K562 (cell line): ENCODE measurements at regions not wholly inside any gene's neighbourhood (a gene's known extent, or its start where the extent isn't known, plus 50 kb on each side); places are given as distances from the start of the nearest gene placed in this dataset.

Experiments used
- ATAC-seq: fragments of 200-7000 bp; cut with Tn5 transposase; 3 replicates; pipeline ENCODE4 v1.9.1; 2020; ENCODE audit warnings: moderate library complexity
- BruUV-seq: library from RNA; stranded (reverse); fragments of 400-500 nt; replicated peaks from 2 replicates; lab custom pipeline; 2021; lab: Mats Ljungman, UMichigan
- CTCF ChIA-PET: fragments of 300-600 bp; formaldehyde crosslinking; extraction: SDS; loops from one replicate; lab custom pipeline; 2021; ENCODE audit warnings: low intra/inter-chr PET ratio; lab: Yijun Ruan, JAX
- POLR2A ChIA-PET: fragments of 300-600, 350-650 bp; sonication (Branson Sonifier 250); formaldehyde crosslinking; extraction: SDS; loops from one replicate; lab custom pipeline; 2021; ENCODE audit warnings: antibody characterized with exemption, inconsistent platforms; lab: Yijun Ruan, JAX
- DNase-seq, 4 experiments: peaks; one replicate each; pipeline versions ENCODE4 v3.0.0 to v3.0.0-alpha.2; 2011 to 2018; ENCODE audit warnings: low spot score in 3 of 4, mixed read lengths in 3 of 4; ENCODE audit errors: extremely low read depth in 1 of 4
- FAIRE-seq: peaks from 2 replicates; lab custom pipeline; 2011; peaks lifted over from hg19 to GRCh38; lab: Jason Lieb, UNC
- H2AFZ ChIP-seq: 2 replicates; pipeline ENCODE4 v1.6.0; 2011; ENCODE audit warnings: low read depth, low read length, control low read depth, inconsistent platforms
- H3K27ac ChIP-seq: fragments of 200-600 bp; 3 replicates; pipeline ENCODE4 v1.8.0; 2011; ENCODE audit warnings: low read depth, mild to moderate bottlenecking, control low read depth, inconsistent platforms, low read length, moderate library complexity, mixed read lengths; ENCODE audit errors: extremely low read depth
- H3K27me3 ChIP-seq, 2 experiments: fragments of 300-600 bp in 1 of 2; 2 replicates in 1 of 2; 3 replicates in 1 of 2; pipeline versions ENCODE4 v1.6.0 to v1.8.0; 2011; ENCODE audit warnings: inconsistent platforms in 2 of 2, low read length in 2 of 2, mild to moderate bottlenecking in 1 of 2, mixed read lengths in 1 of 2, moderate library complexity in 1 of 2; ENCODE audit not compliant: control insufficient read depth in 2 of 2, insufficient read depth in 2 of 2
- H3K36me3 ChIP-seq: fragments of 300-600 bp; 3 replicates; pipeline ENCODE4 v1.8.0; 2011; ENCODE audit warnings: mild to moderate bottlenecking, low read length, inconsistent platforms; ENCODE audit not compliant: control insufficient read depth, insufficient read depth
- H3K4me1 ChIP-seq, 2 experiments: fragments of 200-600 bp in 1 of 2; replicated peaks in 1 of 2; 2 replicates in 1 of 2; 3 replicates in 1 of 2; pipeline versions ENCODE4 v1.5.1 to v1.8.0; 2011; ENCODE audit warnings: inconsistent platforms in 2 of 2, low read length in 2 of 2, mild to moderate bottlenecking in 1 of 2, mixed read lengths in 1 of 2, moderate library complexity in 1 of 2; ENCODE audit not compliant: control insufficient read depth in 2 of 2, insufficient read depth in 2 of 2
- H3K4me2 ChIP-seq: 2 replicates; pipeline ENCODE4 v1.6.1; 2011; ENCODE audit warnings: low read length, control low read depth, inconsistent platforms, mixed read lengths; ENCODE audit not compliant: insufficient read depth
- H3K4me3 ChIP-seq: fragments of 200-600 bp; sonication (generic), shearing (Covaris generic); 2 replicates; pipeline ENCODE4 v1.5.1; 2016; ENCODE audit warnings: control low read depth, inconsistent platforms
- H3K79me2 ChIP-seq: fragments of 200-600 bp; 3 replicates; pipeline ENCODE4 v1.8.0; 2011; ENCODE audit warnings: low read length, inconsistent platforms; ENCODE audit not compliant: control insufficient read depth, insufficient read depth
- H3K9ac ChIP-seq, 2 experiments: 2 replicates each; pipeline versions ENCODE4 v1.6.0 to v1.6.1; 2011; ENCODE audit warnings: low read depth in 2 of 2, low read length in 2 of 2, control low read depth in 1 of 2, inconsistent platforms in 1 of 2, mild to moderate bottlenecking in 1 of 2, mixed read lengths in 1 of 2; ENCODE audit not compliant: insufficient read depth in 1 of 2
- H3K9me1 ChIP-seq: one replicate; pipeline ENCODE4 v1.6.0; 2011; ENCODE audit warnings: inconsistent platforms, mild to moderate bottlenecking, low read length, moderate library complexity; ENCODE audit not compliant: control insufficient read depth, insufficient read depth
- H3K9me3 ChIP-seq: replicated peaks from 2 replicates; pipeline ENCODE4 v1.5.1; 2011; ENCODE audit warnings: low read depth, low read length, inconsistent platforms; ENCODE audit not compliant: control insufficient read depth, insufficient read depth
- H4K20me1 ChIP-seq: replicated peaks from 2 replicates; pipeline ENCODE4 v1.6.1; 2011; ENCODE audit warnings: low read length, inconsistent platforms, mixed read lengths; ENCODE audit not compliant: control insufficient read depth, insufficient read depth
- BRF1 ChIP-seq: IDR thresholded peaks from 3 replicates; pipeline ENCODE4 v1.6.1; 2011; ENCODE audit warnings: borderline replicate concordance, mild to moderate bottlenecking; ENCODE audit not compliant: insufficient read length; ENCODE audit errors: extremely low read depth
- DPF2 ChIP-seq: fragments of 450-650 bp; IDR thresholded peaks from 2 replicates; pipeline ENCODE4 v1.6.1; 2016
- HES1 ChIP-seq: fragments of 450-650 bp; IDR thresholded peaks from 2 replicates; pipeline ENCODE4 v1.6.1; 2016; ENCODE audit warnings: low read depth, mild to moderate bottlenecking, moderate library complexity
- STAT5B ChIP-seq: fragments of 250-450 bp; sonication (Bioruptor Pico); IDR thresholded peaks from 2 replicates; pipeline ENCODE4 v1.8.0; 2021; ENCODE audit warnings: mild to moderate bottlenecking, inconsistent platforms
- TRIM24 ChIP-seq, 2 experiments: fragments of 450-650 bp; IDR thresholded peaks; 2 replicates each; pipeline ENCODE4 v1.6.1; 2016
- ZFP36 ChIP-seq: fragments of 150-350 bp; IDR thresholded peaks from 2 replicates; pipeline ENCODE4 v1.6.1; 2018; ENCODE audit warnings: low read length, low read depth; ENCODE audit not compliant: partially characterized antibody
- ZFX ChIP-seq: sonication (generic); formaldehyde crosslinking; IDR thresholded peaks from 2 replicates; pipeline ENCODE4 v1.8.0; 2022; ENCODE audit warnings: mild to moderate bottlenecking, missing genetic modification reagents, moderate library complexity
- ZNF146 ChIP-seq: IDR thresholded peaks from one replicate; pipeline ENCODE4 v1.6.1; 2018; ENCODE audit warnings: missing compliant biosample characterization; ENCODE audit not compliant: unreplicated experiment
- ZNF212 ChIP-seq: fragments of 450-650 bp; formaldehyde crosslinking; IDR thresholded peaks from 2 replicates; pipeline ENCODE4 v1.4.0; 2020; ENCODE audit warnings: mild to moderate bottlenecking
- ZNF384 ChIP-seq: IDR thresholded peaks from 2 replicates; pipeline ENCODE4 v1.6.1; 2012; ENCODE audit warnings: low read depth, low read length, improper control_type of control experiment
- ZNF444 ChIP-seq: fragments of 250-450 bp; sonication (Bioruptor Pico); IDR thresholded peaks from 2 replicates; pipeline ENCODE4 v1.4.0; 2020; ENCODE audit warnings: mild to moderate bottlenecking, moderate library complexity
- WGBS: fragments of 100-300 bp; shearing (Covaris generic); methylation state at CpG from one replicate; pipeline ENCODE4 v1.1.6; 2016; ENCODE audit warnings: low coverage, mixed read lengths; ENCODE audit not compliant: insufficient coverage; ENCODE audit errors: missing lambda C conversion rate; 5-methylcytosine and 5-hydroxymethylcytosine counted together
- in situ Hi-C: fragments of 300-500 bp; cut with MboI; formaldehyde crosslinking; loops from 4 replicates; pipeline ENCODE4 v1.15.0; 2018; ENCODE audit warnings: inconsistent platforms, mixed read lengths
- intact Hi-C: fragments of 100-400 bp; cut with micrococcal nuclease; formaldehyde crosslinking; loops from 2 replicates; pipeline ENCODE4 v1.14.2; 2022
- TF ChIP-seq, protein P1 (sequence below): fragments of 450-650 bp; formaldehyde crosslinking; IDR thresholded peaks from 2 replicates; pipeline ENCODE4 v1.4.0; 2022; ENCODE audit warnings: missing genetic modification characterization

DNA sequence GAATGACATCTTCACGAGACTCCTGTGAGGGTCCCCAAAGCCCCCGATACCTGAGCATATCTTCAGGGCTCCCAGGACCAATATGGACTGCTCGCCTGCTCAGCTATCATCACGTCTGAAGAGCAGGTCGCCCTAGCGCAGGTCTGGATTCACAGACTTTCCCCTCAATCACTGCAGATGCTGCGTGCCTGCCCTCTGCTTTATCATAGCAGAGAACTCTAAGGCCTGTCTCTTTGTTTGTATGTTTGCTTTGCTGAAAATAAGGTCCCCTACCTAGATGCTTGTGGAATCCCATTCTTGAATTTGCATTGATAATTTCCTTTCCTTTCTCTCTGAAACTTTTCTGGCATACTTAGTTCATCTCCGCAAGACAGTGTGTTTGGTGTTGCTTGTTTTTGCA lies 140.3 kb upstream of the NSMCE3 start:
- WGBS, result under 1% methylated on average over 8 of the region's 8 CpGs
- POLR2A ChIA-PET, result interaction anchor here (0.7 kb wide), 1 partner anchor 268 kb away, joined by 3 read pairs; no protein-coding TSS in a partner anchor
- FAIRE-seq, result no peak
- H3K4me2 ChIP-seq, result no peak overlapping the region
- H3K27me3 ChIP-seq, result peaks cover 0 to 4% of the 10 kb centered on the region in 2 experiments; a peak in 1 of 5 replicates
- no peaks in the 10 kb centered on the region for H3K79me2 ChIP-seq
- no peak overlapping the region for H3K9ac ChIP-seq
- H3K27ac ChIP-seq, result no peak overlapping the region
- no peaks in the 10 kb centered on the region for H3K36me3 ChIP-seq
- H2AFZ ChIP-seq, result no peak overlapping the region
- no peak for DNase-seq
- H4K20me1 ChIP-seq, result no peaks in the 10 kb centered on the region; the same call in 1 of the 2 replicates
- H3K4me1 ChIP-seq, result no peaks in the 10 kb centered on the region
- CTCF ChIA-PET, result no interaction called here
- intact Hi-C loops, result no loop called here
- no peaks in the 10 kb centered on the region for H3K9me3 ChIP-seq
- ATAC-seq, result no peak
- H3K9me1 ChIP-seq, result no peaks in the 10 kb centered on the region
- H3K4me3 ChIP-seq, result no peak overlapping the region
- TF ChIP-seq ZNF384, result no peak
- TF ChIP-seq ZNF146 (CRISPR knock-in tag), result no peak
- no peak for TF ChIP-seq DPF2
- TF ChIP-seq, protein P1, sequence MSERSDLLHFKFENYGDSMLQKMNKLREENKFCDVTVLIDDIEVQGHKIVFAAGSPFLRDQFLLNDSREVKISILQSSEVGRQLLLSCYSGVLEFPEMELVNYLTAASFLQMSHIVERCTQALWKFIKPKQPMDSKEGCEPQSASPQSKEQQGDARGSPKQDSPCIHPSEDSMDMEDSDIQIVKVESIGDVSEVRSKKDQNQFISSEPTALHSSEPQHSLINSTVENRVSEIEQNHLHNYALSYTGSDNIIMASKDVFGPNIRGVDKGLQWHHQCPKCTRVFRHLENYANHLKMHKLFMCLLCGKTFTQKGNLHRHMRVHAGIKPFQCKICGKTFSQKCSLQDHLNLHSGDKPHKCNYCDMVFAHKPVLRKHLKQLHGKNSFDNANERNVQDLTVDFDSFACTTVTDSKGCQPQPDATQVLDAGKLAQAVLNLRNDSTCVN (CRISPR knock-in tag), result no peak
- TF ChIP-seq BRF1, result no peak
- TF ChIP-seq ZNF212 (CRISPR knock-in tag), result no peak
- TF ChIP-seq STAT5B (CRISPR knock-in tag), result no peak
- TF ChIP-seq ZFX (CRISPR knock-in tag), result no peak
- TF ChIP-seq HES1, result no peak
- TF ChIP-seq ZNF444 (CRISPR knock-in tag), result no peak
- no peak for TF ChIP-seq ZFP36
- no peak for TF ChIP-seq TRIM24 (IDR thresholded peaks at IDR 0.05)
- TF ChIP-seq, all 486 proteins: peak for 0
- BruUV-seq, result no TSS peak
- in situ Hi-C loops, result no loop called here
